Loucy (cell line): ENCODE measurements at regions not wholly inside any gene's neighbourhood (a gene's known extent, or its start where the extent isn't known, plus 50 kb on each side); places are given as distances from the start of the nearest gene placed in this dataset.

ENCODE experiments used
- CTCF ChIP-seq: fragments of 200-600 bp; sonication (generic); conservative IDR thresholded peaks from 2 replicates; pipeline ENCODE4 v1.5.1; 2014; ENCODE audit warnings: mild to moderate bottlenecking, antibody characterized with exemption, low read length
- EZH2phosphoT487 ChIP-seq: fragments of 200-600 bp; IDR thresholded peaks from 2 replicates; pipeline ENCODE4 v1.6.1; 2018; ENCODE audit warnings: antibody characterized with exemption, mild to moderate bottlenecking, moderate library complexity, borderline replicate concordance

DNA sequence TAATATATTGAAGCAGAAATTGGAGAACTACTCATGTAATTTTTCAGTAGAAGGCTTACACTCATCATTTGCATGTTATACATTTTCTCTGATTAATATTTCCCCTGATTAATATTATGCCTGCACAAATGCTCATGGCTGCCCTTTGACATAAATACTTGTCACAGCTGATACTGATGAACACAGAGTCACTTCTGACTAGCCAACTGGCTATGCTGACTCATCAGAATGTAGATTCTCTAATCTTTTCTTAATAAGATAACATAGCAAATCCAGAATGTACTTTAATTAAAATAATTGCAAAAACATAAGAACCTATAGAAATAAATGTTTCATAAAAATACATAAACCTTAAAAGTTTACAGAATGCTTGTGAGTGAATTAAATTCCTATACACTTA is 52.4 kb upstream of the C4orf54 start:
- no peak for TF ChIP-seq CTCF
- no peak for TF ChIP-seq EZH2phosphoT487
